Glutamatergic neuron (in vitro differentiated cells): ENCODE measurements at regions not wholly inside any gene's neighbourhood (a gene's known extent, or its start where the extent isn't known, plus 50 kb on each side); places are given as distances from the start of the nearest gene placed in this dataset.

Experiments used
- DNase-seq: peaks from one replicate; pipeline ENCODE4 v3.0.0; 2022
- H3K27ac Mint-ChIP-seq: one replicate; pipeline ENCODE4 v1.8.0; 2020; ENCODE audit warnings: mild to moderate bottlenecking, mixed read lengths, inconsistent platforms; ENCODE audit not compliant: unreplicated experiment
- H3K27me3 Mint-ChIP-seq: one replicate; pipeline ENCODE4 v1.8.0; 2020; ENCODE audit warnings: mild to moderate bottlenecking, moderate library complexity, mixed read lengths, inconsistent platforms; ENCODE audit not compliant: unreplicated experiment
- H3K36me3 Mint-ChIP-seq: one replicate; pipeline ENCODE4 v1.8.0; 2020; ENCODE audit warnings: mild to moderate bottlenecking, mixed read lengths, inconsistent platforms; ENCODE audit not compliant: unreplicated experiment
- H3K4me1 Mint-ChIP-seq: one replicate; pipeline ENCODE4 v1.8.0; 2020; ENCODE audit warnings: mild to moderate bottlenecking, low read depth, mixed read lengths, inconsistent platforms; ENCODE audit not compliant: unreplicated experiment
- H3K4me3 Mint-ChIP-seq: one replicate; pipeline ENCODE4 v1.8.0; 2020; ENCODE audit warnings: mild to moderate bottlenecking, mixed read lengths, inconsistent platforms; ENCODE audit not compliant: unreplicated experiment
- H3K9me3 Mint-ChIP-seq: one replicate; pipeline ENCODE4 v1.8.0; 2020; ENCODE audit warnings: mild to moderate bottlenecking, moderate library complexity, mixed read lengths, inconsistent platforms; ENCODE audit not compliant: unreplicated experiment
- TF ChIP-seq, protein P1 (sequence below): fragments of 200-600 bp; sonication (generic); IDR thresholded peaks from one replicate; pipeline ENCODE4 v1.5.0; 2021; ENCODE audit not compliant: partially characterized antibody, unreplicated experiment

GRCh38 chr12:23005387-23005786 is 380.4 kb downstream of the ETNK1 start:
- Mint-ChIP-seq H3K27ac (no peak overlapping the region), H3K36me3 (peaks cover 6% of the 10 kb centered on the region), H3K27me3 (peaks cover 4% of the 10 kb centered on the region)

GRCh38 chr12:23006413-23006812 is 381.4 kb downstream of the ETNK1 start:
- H3K27me3 Mint-ChIP-seq = peaks cover 4% of the 10 kb centered on the region
- DNase-seq = no peak
- H3K36me3 Mint-ChIP-seq = peaks cover 5% of the 10 kb centered on the region
- no peak overlapping the region for H3K27ac Mint-ChIP-seq
- H3K4me1 Mint-ChIP-seq = peaks cover 13% of the 10 kb centered on the region
- TF ChIP-seq, protein P1, sequence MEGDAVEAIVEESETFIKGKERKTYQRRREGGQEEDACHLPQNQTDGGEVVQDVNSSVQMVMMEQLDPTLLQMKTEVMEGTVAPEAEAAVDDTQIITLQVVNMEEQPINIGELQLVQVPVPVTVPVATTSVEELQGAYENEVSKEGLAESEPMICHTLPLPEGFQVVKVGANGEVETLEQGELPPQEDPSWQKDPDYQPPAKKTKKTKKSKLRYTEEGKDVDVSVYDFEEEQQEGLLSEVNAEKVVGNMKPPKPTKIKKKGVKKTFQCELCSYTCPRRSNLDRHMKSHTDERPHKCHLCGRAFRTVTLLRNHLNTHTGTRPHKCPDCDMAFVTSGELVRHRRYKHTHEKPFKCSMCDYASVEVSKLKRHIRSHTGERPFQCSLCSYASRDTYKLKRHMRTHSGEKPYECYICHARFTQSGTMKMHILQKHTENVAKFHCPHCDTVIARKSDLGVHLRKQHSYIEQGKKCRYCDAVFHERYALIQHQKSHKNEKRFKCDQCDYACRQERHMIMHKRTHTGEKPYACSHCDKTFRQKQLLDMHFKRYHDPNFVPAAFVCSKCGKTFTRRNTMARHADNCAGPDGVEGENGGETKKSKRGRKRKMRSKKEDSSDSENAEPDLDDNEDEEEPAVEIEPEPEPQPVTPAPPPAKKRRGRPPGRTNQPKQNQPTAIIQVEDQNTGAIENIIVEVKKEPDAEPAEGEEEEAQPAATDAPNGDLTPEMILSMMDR = no peak
- H3K9me3 Mint-ChIP-seq = no peaks in the 10 kb centered on the region
- no peak overlapping the region for H3K4me3 Mint-ChIP-seq

More at GRCh38 chr12:23005387-23005786, 380.4 kb downstream of the ETNK1 start:
- no peak for DNase-seq
- peaks cover 3% of the 10 kb centered on the region for H3K9me3 Mint-ChIP-seq
- TF ChIP-seq, protein P1 = no peak
- H3K4me3 Mint-ChIP-seq = no peak overlapping the region
- peaks cover 21% of the 10 kb centered on the region for H3K4me1 Mint-ChIP-seq

- Mint-ChIP-seq H3K27ac (no peak overlapping the region), H3K27me3 (peaks cover 2% of the 10 kb centered on the region), H3K4me3 (no peak overlapping the region), H3K9me3 (peaks cover 3% of the 10 kb centered on the region), H3K4me1 (no peaks in the 10 kb centered on the region), H3K36me3 (peaks cover 5% of the 10 kb centered on the region)
- no peak for DNase-seq
- TF ChIP-seq, protein P1 = no peak
Observed at GRCh38 chr12:23008623-23009022, 383.7 kb downstream of the ETNK1 start.

DNA sequence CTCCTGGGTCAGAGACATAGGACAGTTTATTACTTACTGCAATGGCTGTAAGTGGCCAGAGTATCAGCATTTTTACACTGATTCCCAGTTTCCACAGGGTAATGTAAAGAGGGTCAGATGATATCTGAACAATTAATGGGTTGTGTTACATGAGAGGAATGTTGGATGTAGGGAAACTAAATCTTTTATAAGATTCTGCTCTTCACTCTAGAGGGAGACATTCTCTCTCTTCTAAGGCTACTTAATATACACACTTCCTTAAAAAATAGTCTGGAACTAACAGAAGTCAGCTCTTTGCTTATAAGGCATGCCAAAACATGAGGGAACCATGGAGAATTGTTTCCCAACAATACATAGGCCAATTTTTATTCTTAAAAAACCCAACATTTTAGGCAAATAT is 389.8 kb downstream of the ETNK1 start:
- TF ChIP-seq, protein P1 = no peak
- Mint-ChIP-seq H3K36me3 (no peaks in the 10 kb centered on the region), H3K9me3 (peaks cover 4% of the 10 kb centered on the region), H3K27me3 (no peaks in the 10 kb centered on the region), H3K27ac (no peak overlapping the region), H3K4me3 (no peak overlapping the region), H3K4me1 (no peaks in the 10 kb centered on the region)
- no peak for DNase-seq

DNA sequence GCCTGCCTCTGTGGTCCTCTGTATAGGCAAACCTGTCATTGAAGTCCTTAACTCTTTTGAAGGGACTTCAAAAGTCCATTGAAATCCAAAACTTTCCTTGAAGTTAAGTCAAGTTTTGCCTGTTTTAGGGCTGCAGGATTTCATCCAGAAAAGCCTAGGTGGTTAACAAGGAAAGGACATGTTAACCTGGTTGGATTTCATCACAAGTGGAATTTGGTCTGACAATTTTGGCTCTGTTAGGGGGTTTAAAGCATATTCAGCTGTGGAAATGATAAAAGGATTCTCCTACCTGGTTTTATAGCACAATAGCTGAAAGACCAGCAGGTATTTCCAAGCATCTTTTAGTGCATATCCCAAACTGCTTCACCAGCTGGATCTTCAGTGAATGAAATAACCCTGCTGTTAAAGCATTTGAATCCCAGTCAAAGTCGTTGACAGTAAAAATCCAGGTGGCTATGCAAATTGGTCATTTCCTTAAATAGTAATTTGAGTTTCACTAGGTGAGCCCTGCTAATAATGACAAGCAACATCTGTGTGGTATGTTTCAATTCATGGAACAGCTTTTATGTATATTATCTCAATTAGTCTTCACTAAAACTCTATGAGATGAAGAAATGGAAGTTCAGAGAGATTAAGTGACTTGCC is 400.5 kb downstream of the ETNK1 start:
- no peak overlapping the region for H3K4me3 Mint-ChIP-seq
- H3K36me3 Mint-ChIP-seq = no peaks in the 10 kb centered on the region
- no peak overlapping the region for H3K27ac Mint-ChIP-seq
- DNase-seq = no peak
- TF ChIP-seq, protein P1 = no peak
- peaks cover 2% of the 10 kb centered on the region for H3K9me3 Mint-ChIP-seq
- peaks cover 12% of the 10 kb centered on the region for H3K4me1 Mint-ChIP-seq
- peaks cover 5% of the 10 kb centered on the region for H3K27me3 Mint-ChIP-seq
